IPS-18c (cell line): ENCODE measurements at regions not wholly inside any gene's neighbourhood (a gene's known extent, or its start where the extent isn't known, plus 50 kb on each side); places are given as distances from the start of the nearest gene placed in this dataset.

ENCODE experiments used
- H3K4me3 ChIP-seq: 2 replicates; pipeline ENCODE4 v1.7.0; 2013; ENCODE audit warnings: low read depth, mild to moderate bottlenecking, low read length, moderate library complexity; ENCODE audit not compliant: insufficient read depth
- H3K9me3 ChIP-seq: one replicate; pipeline ENCODE4 v1.6.1; 2013; ENCODE audit warnings: mild to moderate bottlenecking, low read length, moderate library complexity; ENCODE audit not compliant: control insufficient read depth, insufficient read depth

DNA sequence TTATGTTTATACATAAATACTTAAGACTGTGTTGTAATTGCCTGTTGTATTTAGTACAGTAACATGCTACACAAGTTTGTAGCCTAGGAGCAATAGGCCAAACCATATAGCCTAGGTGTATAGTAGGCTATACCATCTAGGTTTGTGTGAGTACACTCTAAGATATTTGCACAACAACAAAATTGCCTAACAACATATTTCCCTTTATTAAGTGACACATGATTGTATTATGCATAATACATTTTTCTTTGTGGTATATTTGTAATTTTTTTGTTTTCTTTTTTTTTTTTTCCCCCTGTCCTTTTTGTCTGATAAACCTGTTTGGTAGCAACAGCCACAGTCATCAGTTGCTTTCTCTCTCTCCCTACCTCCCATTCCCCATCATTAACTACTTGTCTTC lies 945.6 kb downstream of the ZPLD1 start:
- no peak overlapping the region for H3K4me3 ChIP-seq
- H3K9me3 ChIP-seq: no peaks in the 10 kb centered on the region

DNA sequence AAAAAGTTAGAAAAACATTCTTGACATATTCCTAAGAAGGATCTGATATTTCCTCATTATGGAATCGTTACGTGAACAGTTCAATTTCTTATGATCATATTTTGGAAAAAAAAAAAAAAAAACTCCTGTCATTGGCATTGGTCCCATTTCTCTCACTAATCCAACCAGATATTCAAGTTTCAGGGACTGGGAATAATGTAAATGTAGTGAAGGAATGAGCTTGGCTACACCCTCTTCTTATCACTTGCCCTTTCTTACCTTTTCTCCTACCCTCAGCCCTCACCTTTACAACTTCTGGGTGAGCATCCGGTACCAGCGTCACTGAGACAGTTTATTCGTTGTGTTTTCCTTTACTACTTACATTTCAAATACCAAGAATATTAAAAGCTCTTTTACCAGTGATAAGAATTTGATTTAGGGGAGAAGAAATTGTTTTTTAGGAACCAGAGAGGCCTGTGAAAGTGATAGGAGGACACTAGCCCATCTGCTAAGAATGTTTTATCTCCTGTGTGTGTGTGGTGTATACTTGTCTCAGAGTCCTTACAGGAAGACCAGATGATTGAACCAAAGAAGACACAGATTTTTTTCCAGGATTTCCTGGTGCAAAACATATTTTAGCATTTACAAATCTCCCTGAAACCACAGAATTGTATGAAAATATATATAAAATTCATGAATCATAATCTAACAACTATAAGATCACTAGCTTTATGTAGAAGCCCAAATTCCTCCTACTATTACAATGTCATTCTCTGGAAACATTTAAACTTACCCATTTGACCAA lies 946.7 kb downstream of the ZPLD1 start:
- Histone ChIP-seq H3K4me3 (no peak overlapping the region), H3K9me3 (no peaks in the 10 kb centered on the region)

DNA sequence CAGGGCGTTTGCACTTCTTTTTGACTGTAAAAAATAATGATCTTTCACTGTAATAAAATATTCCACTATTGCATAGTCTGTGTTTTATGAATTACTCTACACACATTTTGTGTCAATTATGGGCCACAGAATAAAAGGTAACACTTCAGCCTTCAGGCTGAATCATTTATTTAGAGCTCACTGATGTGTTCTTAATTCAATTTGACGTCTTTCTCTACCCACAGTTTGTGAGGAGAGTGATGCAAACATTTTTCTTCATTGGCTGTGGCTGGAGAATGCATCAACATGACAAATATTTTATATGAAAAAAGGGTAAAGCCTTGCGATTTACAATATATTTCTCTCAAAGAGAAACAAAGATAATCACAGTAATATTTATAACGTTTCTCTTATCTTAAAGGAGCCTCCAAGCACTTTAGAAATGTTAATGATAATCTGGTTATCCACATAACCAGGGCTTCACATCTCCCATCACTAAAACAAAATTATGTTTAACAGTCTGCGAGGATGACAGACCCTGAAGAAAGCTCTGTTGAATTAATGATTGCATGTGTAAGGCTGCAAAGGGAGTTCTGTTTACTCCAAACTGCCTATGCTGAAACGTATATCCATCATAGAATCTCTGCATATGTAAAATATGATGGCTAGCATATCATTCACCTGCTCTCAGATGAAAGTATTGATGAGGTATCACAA lies 951.3 kb downstream of the ZPLD1 start:
- Histone ChIP-seq H3K9me3 (no peaks in the 10 kb centered on the region), H3K4me3 (no peak overlapping the region)

DNA sequence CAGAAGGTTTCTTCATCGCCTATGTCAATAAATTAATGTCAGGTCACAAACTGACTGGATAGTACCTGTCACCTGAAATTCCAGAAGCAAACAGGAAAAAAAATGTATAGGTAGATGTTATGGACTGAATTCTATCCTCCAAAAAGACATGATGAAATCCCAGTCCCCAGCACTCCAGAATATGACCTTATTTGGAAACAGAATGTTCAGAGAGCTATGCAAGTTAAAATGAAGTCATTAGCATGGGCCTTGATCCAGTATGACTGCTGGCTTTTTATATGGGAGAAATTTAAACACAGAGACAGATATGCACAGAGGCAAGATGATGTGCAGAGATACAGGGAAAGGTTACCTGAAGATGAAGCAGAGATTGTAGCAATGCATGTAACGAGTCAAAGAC lies 953.4 kb downstream of the ZPLD1 start:
- Histone ChIP-seq H3K9me3 (no peaks in the 10 kb centered on the region), H3K4me3 (no peak overlapping the region)

DNA sequence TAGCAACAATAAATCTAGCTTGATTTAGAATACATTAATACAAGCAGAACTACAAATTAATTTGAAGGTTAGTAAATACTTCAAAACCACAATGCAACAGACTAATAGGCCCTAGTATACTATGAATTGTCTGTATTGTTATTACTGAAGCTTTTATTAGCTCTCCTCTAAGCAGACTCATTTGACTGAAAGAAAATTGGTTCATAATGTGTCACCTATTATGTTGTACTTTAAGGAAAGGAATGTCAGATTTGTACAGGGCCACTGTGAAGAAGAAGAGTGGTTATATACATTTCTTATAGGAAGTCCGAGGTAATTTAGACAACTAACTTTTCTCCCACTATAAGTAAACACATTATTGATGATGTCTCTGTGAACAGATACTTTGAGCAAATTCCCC lies 954.5 kb downstream of the ZPLD1 start:
- H3K9me3 ChIP-seq: no peaks in the 10 kb centered on the region
- no peak overlapping the region for H3K4me3 ChIP-seq

DNA sequence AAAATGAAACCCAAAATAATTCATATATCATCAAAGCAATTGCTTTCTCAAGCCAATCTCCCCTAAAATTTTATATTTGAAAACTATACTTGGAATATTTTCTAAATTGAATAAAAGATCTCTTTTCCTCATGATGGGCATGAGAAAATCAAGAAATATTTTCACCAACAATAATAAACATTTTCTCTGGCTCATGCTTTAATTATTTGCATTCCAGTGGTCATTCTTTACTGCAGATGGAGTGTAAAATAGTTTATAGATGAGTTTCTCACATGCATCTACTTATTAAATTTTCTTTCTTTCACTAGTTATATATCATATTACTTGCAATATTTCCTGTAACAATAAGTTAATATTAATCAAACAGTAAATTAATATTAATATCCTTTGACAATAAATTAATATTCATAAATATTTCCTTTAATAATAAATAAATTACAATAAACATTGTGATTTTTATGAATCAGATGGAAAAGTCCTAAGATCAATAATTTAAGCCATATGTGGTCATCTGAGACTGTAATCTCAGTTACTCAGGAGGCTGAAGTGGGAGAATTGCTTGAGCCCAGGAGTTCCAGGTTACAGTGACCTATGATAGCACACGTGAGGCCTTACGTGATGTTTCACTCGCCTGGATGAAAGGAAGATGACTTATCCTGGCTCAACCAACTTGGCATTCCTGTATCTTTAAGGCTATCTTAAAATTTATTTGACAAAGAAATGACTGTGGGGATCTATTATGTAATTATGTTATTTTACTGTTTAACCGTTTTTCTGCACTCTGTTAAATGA lies 958.8 kb downstream of the ZPLD1 start:
- no peak overlapping the region for H3K4me3 ChIP-seq
- no peaks in the 10 kb centered on the region for H3K9me3 ChIP-seq

DNA sequence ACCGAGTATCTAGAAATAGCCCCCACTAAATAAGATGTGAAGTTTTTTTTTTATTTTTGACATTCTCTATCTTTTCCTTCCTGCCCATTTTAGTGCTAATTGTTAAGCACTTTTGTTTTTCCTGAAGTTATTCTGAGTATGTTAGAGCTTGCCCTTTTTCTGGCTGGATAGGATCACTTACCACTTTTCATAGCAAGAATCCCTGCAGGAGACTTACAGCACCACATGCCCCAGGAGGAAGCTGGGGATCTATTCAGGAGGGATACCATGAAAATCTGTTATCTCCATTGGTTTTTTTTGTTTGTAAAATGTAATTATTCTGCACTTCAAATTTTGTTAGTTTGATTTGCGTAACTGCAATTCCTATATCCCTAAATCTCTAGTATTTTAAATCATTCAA lies 968.4 kb downstream of the ZPLD1 start:
- no peaks in the 10 kb centered on the region for H3K9me3 ChIP-seq
- no peak overlapping the region for H3K4me3 ChIP-seq

DNA sequence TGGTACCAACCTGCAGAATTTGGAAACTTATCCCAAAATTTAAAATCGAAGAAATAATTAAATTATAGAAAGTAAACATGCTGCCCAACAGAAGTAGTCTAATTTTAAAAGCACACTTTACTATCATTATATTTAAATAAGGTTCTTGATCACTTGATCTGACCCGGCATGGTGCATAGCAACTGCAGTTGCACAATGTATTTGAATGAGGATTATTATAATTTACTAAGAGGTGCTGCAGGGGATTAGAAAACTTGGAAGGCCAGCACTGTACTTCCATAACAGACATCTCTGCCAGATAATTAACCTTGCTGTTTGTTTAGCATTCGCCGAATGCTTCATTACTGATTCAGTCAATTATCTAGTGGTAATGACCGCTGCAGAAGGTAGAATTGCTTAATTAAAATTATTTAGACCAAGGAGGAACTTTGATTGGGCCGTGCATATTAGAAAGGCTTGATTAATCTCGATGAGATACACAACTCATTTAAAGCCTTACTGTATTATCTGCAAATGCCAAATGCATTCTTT lies 971.6 kb downstream of the ZPLD1 start:
- Histone ChIP-seq H3K4me3 (no peak overlapping the region), H3K9me3 (no peaks in the 10 kb centered on the region)

DNA sequence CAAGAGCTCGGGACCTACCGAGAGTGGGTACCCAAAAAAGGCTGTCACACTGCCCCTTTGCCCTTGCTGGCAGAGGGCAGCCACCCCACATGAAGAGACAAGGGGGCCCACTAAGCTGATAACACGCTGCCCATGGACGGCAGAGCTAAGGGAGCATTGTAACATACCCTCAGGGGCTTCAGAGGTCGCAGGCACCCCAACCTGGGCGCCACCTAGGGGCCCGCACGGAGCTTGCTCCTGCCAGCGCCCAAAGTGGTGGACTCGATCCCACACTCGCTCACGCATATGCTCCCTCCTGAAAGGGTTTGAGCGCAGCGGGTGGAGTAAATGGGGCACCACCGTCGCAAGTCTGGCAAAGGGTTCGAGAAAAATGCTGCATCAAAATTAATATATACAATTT lies 975.4 kb downstream of the ZPLD1 start:
- no peak overlapping the region for H3K4me3 ChIP-seq
- H3K9me3 ChIP-seq: no peaks in the 10 kb centered on the region

DNA sequence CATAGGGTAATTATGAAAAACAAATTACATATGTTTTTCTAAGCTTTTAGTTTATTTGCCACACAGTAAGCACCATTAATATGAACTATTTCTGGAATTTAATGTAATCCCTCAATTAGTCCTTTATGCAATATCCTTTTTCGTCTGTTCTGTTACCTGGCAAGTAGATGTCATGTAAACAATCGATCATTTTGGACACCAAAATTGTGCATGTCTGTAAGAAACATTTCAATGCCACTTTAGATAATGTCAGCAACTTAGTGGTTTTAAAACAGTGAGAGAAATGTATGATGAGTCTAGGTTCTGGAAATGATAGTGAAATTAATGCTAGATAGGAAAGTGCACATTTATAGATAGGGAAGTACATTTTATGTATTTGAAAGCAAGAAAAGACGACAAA lies 986.6 kb downstream of the ZPLD1 start:
- Histone ChIP-seq H3K4me3 (no peak overlapping the region), H3K9me3 (no peaks in the 10 kb centered on the region)

DNA sequence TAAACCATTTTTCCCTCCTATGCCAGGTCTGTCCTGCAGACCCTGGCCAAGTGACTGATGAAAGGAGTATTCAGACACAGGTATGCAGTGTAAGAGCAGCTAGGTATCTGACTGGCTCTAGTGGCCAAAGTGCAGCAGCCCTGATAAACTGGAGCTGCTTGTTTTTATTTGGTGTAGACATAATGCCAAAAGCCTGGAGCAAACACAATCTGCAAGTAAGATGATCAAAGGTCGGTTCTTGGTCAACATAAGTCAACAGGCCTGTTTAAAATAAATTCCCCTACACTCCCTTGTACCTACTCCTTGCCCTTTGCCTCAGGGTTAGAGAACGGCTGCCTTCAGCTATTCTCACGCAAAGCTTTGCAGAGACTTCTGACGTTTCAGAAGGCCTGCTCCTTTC lies 1003.1 kb downstream of the ZPLD1 start:
- Histone ChIP-seq H3K4me3 (no peak overlapping the region), H3K9me3 (peaks cover 9% of the 10 kb centered on the region)

DNA sequence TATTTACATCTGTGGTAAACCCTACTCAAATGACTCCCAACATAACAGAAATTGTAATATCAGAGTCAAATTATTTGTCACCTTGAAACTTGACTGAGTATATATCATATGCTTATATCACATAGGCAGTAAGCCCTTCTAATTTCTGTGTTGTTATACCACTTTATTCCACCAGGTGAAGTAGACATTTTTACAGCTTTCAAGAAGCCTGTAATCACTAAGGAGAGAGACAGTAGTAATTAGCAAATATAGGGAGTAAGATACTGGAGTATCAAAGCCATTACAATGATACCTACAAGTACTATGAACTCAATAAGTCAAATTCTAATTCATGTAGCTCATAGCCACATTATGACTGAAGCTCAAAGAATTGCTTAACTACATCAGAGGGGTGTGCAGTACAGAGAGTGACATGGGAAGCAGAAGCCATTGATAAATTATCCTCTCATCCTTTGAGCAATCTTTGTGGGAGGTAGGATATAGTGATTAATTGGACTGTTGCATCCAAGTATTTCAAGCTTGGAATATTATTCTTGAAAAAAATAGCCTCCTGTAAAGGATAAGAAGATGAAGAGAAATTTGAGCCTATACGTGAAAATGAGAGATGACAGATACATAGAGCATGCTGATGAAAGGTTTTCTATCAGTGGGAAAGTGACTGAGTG lies 1005.9 kb downstream of the ZPLD1 start:
- H3K4me3 ChIP-seq: no peak overlapping the region

DNA sequence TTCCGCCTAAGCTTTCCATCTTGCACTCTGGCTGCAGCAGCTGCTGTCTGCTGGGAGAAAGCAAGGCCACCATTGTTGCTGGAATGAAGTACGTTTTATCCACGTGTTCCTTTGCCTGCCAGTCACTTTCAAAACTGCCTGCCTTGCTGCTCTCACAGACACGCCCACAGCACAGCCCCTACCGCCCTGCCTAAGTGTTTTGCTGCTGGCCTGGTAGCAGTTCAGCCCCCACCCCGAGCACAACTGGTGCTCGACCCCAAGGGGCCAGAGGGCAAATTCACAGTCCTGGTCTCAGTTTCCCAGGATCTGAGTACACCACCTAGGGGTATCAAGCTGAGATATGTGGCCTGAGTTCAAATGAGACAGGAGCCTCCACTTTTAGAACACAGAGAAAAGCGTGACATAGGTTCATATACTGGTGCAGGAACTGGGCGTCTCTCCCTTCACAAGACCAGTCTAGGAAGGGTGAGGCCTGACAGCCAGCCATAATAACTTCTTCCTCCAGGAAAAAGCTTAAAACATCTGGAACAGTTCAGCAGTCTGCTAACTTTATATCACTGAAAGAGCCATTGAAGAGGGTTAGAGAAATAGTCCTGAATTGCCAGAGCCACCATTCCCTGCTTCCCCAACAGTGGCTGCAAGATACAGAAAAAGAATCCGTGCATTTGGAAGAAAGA lies 1012.3 kb downstream of the ZPLD1 start:
- H3K4me3 ChIP-seq: no peak overlapping the region
- peaks cover 4% of the 10 kb centered on the region for H3K9me3 ChIP-seq

More for the DNA sequence above, 1005.9 kb downstream of the ZPLD1 start:
- peaks cover 9% of the 10 kb centered on the region for H3K9me3 ChIP-seq

DNA sequence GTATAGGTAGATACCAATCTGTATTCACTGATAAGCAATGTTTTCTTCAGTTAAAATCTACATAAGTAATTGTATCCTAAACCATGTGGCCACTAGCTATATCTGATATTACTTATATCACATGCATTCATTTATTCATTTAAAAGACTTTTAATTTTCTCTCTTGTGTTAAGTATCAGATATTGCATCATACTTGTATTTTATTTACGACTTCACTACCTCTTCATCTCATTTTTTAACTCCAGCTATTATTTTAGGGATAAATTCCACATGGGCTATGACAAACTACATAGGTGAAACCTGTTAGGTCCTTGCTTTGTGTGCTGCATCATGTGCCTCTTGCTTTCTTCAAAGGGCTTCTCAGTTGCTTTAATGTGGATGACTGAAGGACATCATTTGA lies 1018.3 kb downstream of the ZPLD1 start:
- Histone ChIP-seq H3K9me3 (peaks cover under 1% of the 10 kb centered on the region), H3K4me3 (no peak overlapping the region)

DNA sequence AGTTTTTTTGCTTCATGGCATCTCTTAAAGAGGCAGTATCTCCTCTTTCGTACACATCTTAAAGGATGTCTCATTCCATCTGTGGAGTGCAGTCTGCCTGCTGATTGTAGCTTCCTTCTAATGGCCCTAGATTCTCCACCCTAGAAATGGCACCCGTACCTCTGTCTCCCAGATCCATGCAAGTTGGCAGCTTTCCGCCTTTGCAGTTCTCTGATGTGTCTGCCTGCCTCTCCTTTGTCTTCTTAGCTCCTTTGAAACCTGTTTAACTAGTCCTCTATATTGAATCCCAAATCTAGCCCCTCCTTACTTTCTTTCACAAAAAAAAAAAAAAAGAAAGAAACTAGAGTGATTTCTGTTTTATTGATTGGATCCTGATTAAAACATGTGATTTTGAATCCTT lies 1025.0 kb downstream of the ZPLD1 start:
- H3K9me3 ChIP-seq: peaks cover 2% of the 10 kb centered on the region

DNA sequence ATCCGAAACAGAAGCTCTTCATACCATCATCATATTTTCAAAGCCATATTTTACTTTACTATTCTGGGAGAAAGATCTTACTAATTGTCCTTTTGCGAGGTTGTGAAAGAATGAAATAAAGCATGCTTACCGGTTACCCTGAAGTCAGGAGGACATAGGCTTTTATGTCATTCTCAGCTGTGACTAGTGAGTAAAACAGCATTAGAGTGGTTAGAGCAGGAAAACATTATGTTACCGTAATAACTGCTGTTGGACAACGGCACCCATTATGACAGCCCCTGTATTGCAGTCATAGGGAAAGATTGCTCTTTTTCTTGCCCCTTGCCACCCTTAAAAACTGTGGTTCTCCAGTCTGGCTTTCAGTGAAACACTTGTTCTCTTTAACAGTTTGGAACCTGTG lies 1035.7 kb downstream of the ZPLD1 start:
- Histone ChIP-seq H3K9me3 (no peaks in the 10 kb centered on the region), H3K4me3 (no peak overlapping the region)

More for the DNA sequence above, 1025.0 kb downstream of the ZPLD1 start:
- H3K4me3 ChIP-seq: no peak overlapping the region

DNA sequence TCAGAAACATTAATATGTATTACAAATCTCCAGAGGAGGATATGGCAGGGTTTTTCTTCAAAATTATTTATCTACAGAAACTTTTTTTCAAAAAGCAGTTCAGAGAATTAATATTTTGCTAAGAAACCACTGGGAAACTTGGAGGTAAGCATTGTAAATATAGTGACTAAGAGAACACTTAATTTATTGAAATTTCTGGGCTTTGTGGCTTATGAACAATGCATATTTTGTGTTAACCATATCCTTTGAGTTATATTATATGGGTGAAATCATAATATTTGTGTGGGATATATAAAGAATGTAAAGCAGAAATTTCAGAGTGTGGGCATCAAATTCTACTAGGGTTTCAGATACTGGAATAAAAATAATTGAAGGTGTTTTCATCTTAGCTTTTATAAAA lies 1059.2 kb downstream of the ZPLD1 start:
- H3K9me3 ChIP-seq: no peaks in the 10 kb centered on the region

More for the DNA sequence above, 1059.2 kb downstream of the ZPLD1 start:
- no peak overlapping the region for H3K4me3 ChIP-seq
